Activated CD8-positive, alpha-beta T cell treated with anti-CD3 and anti-CD28 coated beads for 36 hours (primary cell): ENCODE measurements at regions not wholly inside any gene's neighbourhood (a gene's known extent, or its start where the extent isn't known, plus 50 kb on each side); places are given as distances from the start of the nearest gene placed in this dataset.

Source experiments
- ATAC-seq: fragments of 200-7000 bp; cut with Tn5 transposase; one replicate; pipeline ENCODE4 v1.10.0; 2021; ENCODE audit warnings: mild to moderate bottlenecking, moderate library complexity
- CTCF ChIA-PET: fragments of 350-600 bp; sonication (Branson Sonifier 250); formaldehyde crosslinking; loops from one replicate; lab custom pipeline; 2021; ENCODE audit warnings: antibody characterized with exemption; lab: Charles Lee
- POLR2A ChIA-PET: fragments of 350-600 bp; sonication (Branson Sonifier 250); formaldehyde crosslinking; loops from one replicate; lab custom pipeline; 2021; ENCODE audit warnings: antibody characterized with exemption; lab: Charles Lee
- DNase-seq: peaks from one replicate; pipeline ENCODE4 v3.0.0-alpha.2; 2020
- H3K27ac Mint-ChIP-seq: one replicate; pipeline ENCODE4 v1.8.0; 2021; ENCODE audit warnings: mild to moderate bottlenecking, mixed read lengths
- H3K27me3 Mint-ChIP-seq: one replicate; pipeline ENCODE4 v1.8.0; 2021; ENCODE audit warnings: mixed read lengths
- H3K36me3 Mint-ChIP-seq: one replicate; pipeline ENCODE4 v1.8.0; 2021; ENCODE audit warnings: low read depth, mixed read lengths
- H3K4me1 Mint-ChIP-seq: one replicate; pipeline ENCODE4 v1.8.0; 2021; ENCODE audit warnings: low read depth, mixed read lengths
- H3K4me3 Mint-ChIP-seq: one replicate; pipeline ENCODE4 v1.8.0; 2021; ENCODE audit warnings: mild to moderate bottlenecking, moderate library complexity, mixed read lengths
- H3K9me3 Mint-ChIP-seq: one replicate; pipeline ENCODE4 v1.8.0; 2021; ENCODE audit warnings: mixed read lengths
- CTCF ChIP-seq: fragments of 200-600 bp; IDR thresholded peaks from one replicate; pipeline ENCODE4 v1.8.0; 2022; ENCODE audit warnings: antibody characterized with exemption, mild to moderate bottlenecking
- intact Hi-C: fragments of 100-400 bp; cut with micrococcal nuclease; formaldehyde crosslinking; loops from one replicate; pipeline ENCODE4 v1.10.0; 2022

GRCh38 chr12:100718187-100718586 lies 76.4 kb upstream of the ANO4 start:
- intact Hi-C loops: no loop called here
- ATAC-seq: no peak
- TF ChIP-seq CTCF: no peak
- ChIA-PET POLR2A (no interaction called here), CTCF (no interaction called here)
- Mint-ChIP-seq H3K27me3 (peaks cover 31% of the 10 kb centered on the region), H3K9me3 (no peaks in the 10 kb centered on the region), H3K36me3 (no peaks in the 10 kb centered on the region), H3K4me3 (no peak overlapping the region), H3K27ac (no peak overlapping the region), H3K4me1 (no peaks in the 10 kb centered on the region)
- no peak for DNase-seq

- Mint-ChIP-seq H3K27me3 (peaks cover 27% of the 10 kb centered on the region), H3K36me3 (no peaks in the 10 kb centered on the region), H3K27ac (no peak overlapping the region), H3K9me3 (no peaks in the 10 kb centered on the region), H3K4me1 (no peaks in the 10 kb centered on the region), H3K4me3 (no peak overlapping the region)
- TF ChIP-seq CTCF: no peak
- CTCF ChIA-PET: interaction anchor here (1.2 kb wide), 1 partner anchor 12 kb away, joined by 3 read pairs; no protein-coding TSS in a partner anchor
- intact Hi-C loops: no loop called here
- ATAC-seq (no peak), DNase-seq (no peak)
- POLR2A ChIA-PET: no interaction called here
Observed at GRCh38 chr12:100720016-100720654, 74.4 kb upstream of the ANO4 start.

GRCh38 chr12:100721169-100721568 lies 73.4 kb upstream of the ANO4 start:
- POLR2A ChIA-PET: no interaction called here

GRCh38 chr12:100724071-100724470 lies 70.5 kb upstream of the ANO4 start:
- ATAC-seq (no peak), DNase-seq (no peak)
- Mint-ChIP-seq H3K4me1 (no peaks in the 10 kb centered on the region), H3K9me3 (no peaks in the 10 kb centered on the region), H3K27me3 (peaks cover 1% of the 10 kb centered on the region), H3K27ac (no peak overlapping the region), H3K36me3 (no peaks in the 10 kb centered on the region), H3K4me3 (no peak overlapping the region)
- intact Hi-C loops: no loop called here
- ChIA-PET POLR2A (no interaction called here), CTCF (interaction anchor here (0.6 kb wide), 1 partner anchor 734 kb away, joined by 3 read pairs; no protein-coding TSS in a partner anchor)
- no peak for TF ChIP-seq CTCF

More at GRCh38 chr12:100721169-100721568, 73.4 kb upstream of the ANO4 start:
- ATAC-seq (no peak), DNase-seq (no peak)
- Mint-ChIP-seq H3K36me3 (no peaks in the 10 kb centered on the region), H3K27me3 (peaks cover 22% of the 10 kb centered on the region), H3K9me3 (no peaks in the 10 kb centered on the region), H3K4me3 (no peak overlapping the region), H3K4me1 (no peaks in the 10 kb centered on the region), H3K27ac (no peak overlapping the region)
- TF ChIP-seq CTCF: no peak
- CTCF ChIA-PET: no interaction called here
- intact Hi-C loops: no loop called here

- Mint-ChIP-seq H3K9me3 (no peaks in the 10 kb centered on the region), H3K27me3 (peaks cover 2% of the 10 kb centered on the region), H3K4me3 (no peak overlapping the region), H3K27ac (no peak overlapping the region), H3K4me1 (no peaks in the 10 kb centered on the region), H3K36me3 (no peaks in the 10 kb centered on the region)
- intact Hi-C loops: no loop called here
- ATAC-seq (no peak), DNase-seq (no peak)
- ChIA-PET CTCF (interaction anchor here (0.7 kb wide), 1 partner anchor 61 kb away, joined by 3 read pairs; no protein-coding TSS in a partner anchor), POLR2A (no interaction called here)
- TF ChIP-seq CTCF: no peak
Observed at GRCh38 chr12:100733817-100734593, 60.6 kb upstream of the ANO4 start.
